PC-9 (cell line): ENCODE measurements at regions not wholly inside any gene's neighbourhood (a gene's known extent, or its start where the extent isn't known, plus 50 kb on each side); places are given as distances from the start of the nearest gene placed in this dataset.

Experiments
- BruUV-seq: library from RNA; stranded (reverse); fragments of 400-500 nt; replicated peaks from 2 replicates; lab custom pipeline; 2021; lab: Mats Ljungman, UMichigan
- CTCF ChIA-PET: fragments of 300-600 bp; sonication (Branson Sonifier 250); formaldehyde crosslinking; loops from one replicate; lab custom pipeline; 2022; ENCODE audit warnings: antibody characterized with exemption; lab: Charles Lee
- POLR2A ChIA-PET: fragments of 300-600 bp; sonication (Branson Sonifier 250); formaldehyde crosslinking; loops from one replicate; lab custom pipeline; 2022; ENCODE audit warnings: antibody characterized with exemption; ENCODE audit not compliant: unreplicated experiment; lab: Charles Lee
- DNase-seq, 2 experiments: peaks; one replicate each; pipeline versions ENCODE4 v3.0.0 to v3.0.0-alpha.2; 2015 to 2022; ENCODE audit warnings: mixed read lengths in 1 of 2
- H2AFZ ChIP-seq: fragments of 200-600 bp; sonication (generic); 2 replicates; pipeline ENCODE4 v1.8.1; 2017; ENCODE audit warnings: antibody characterized with exemption
- H3F3A ChIP-seq: fragments of 200-600 bp; sonication (generic); 2 replicates; pipeline ENCODE4 v1.8.1; 2017; ENCODE audit warnings: antibody characterized with exemption, mild to moderate bottlenecking, low read depth; ENCODE audit not compliant: insufficient read depth
- H3K27ac ChIP-seq: fragments of 200-600 bp; sonication (generic); 2 replicates; pipeline ENCODE4 v1.6.1; 2016; ENCODE audit warnings: mixed run types
- H3K27me3 ChIP-seq: fragments of 200-600 bp; sonication (generic); 2 replicates; pipeline ENCODE4 v1.6.1; 2016; ENCODE audit warnings: low read depth, mixed run types; ENCODE audit not compliant: insufficient read depth
- H3K36me3 ChIP-seq: fragments of 200-600 bp; sonication (generic); 2 replicates; pipeline ENCODE4 v1.6.1; 2016; ENCODE audit warnings: low read depth, mixed run types
- H3K4me1 ChIP-seq: fragments of 200-600 bp; sonication (generic); replicated peaks from 2 replicates; pipeline ENCODE4 v1.6.1; 2016; ENCODE audit warnings: mixed run types; ENCODE audit not compliant: insufficient read depth
- H3K4me2 ChIP-seq: fragments of 200-600 bp; sonication (generic); 2 replicates; pipeline ENCODE4 v1.6.1; 2017; ENCODE audit warnings: mixed run types
- H3K4me3 ChIP-seq: fragments of 200-600 bp; sonication (generic); 2 replicates; pipeline ENCODE4 v1.6.1; 2016; ENCODE audit warnings: mixed run types
- H3K79me2 ChIP-seq: fragments of 200-600 bp; sonication (generic); 2 replicates; pipeline ENCODE4 v1.6.1; 2017; ENCODE audit warnings: low read depth, mixed run types
- H3K9me2 ChIP-seq: fragments of 200-600 bp; sonication (generic); 2 replicates; pipeline ENCODE4 v1.8.1; 2017; ENCODE audit warnings: mild to moderate bottlenecking; ENCODE audit not compliant: insufficient read depth
- H3K9me3 ChIP-seq: fragments of 200-600 bp; sonication (generic); 2 replicates; pipeline ENCODE4 v1.8.1; 2016; ENCODE audit warnings: low read depth; ENCODE audit not compliant: insufficient read depth
- H4K20me1 ChIP-seq: fragments of 200-600 bp; sonication (generic); 2 replicates; pipeline ENCODE4 v1.8.1; 2017; ENCODE audit not compliant: insufficient read depth
- CTCF ChIP-seq: fragments of 200-600 bp; sonication (generic); conservative IDR thresholded peaks from 2 replicates; pipeline ENCODE4 v1.6.1; 2017; ENCODE audit warnings: mixed run types, antibody characterized with exemption, mild to moderate bottlenecking, moderate library complexity
- EZH2 ChIP-seq: fragments of 200-600 bp; sonication (generic); IDR thresholded peaks from 2 replicates; pipeline ENCODE4 v1.8.0; 2017; ENCODE audit warnings: antibody characterized with exemption, low read depth
- intact Hi-C: fragments of 100-400 bp; cut with micrococcal nuclease; formaldehyde crosslinking; loops from one replicate; pipeline ENCODE4 v1.10.0; 2022; ENCODE audit not compliant: unreplicated experiment

DNA sequence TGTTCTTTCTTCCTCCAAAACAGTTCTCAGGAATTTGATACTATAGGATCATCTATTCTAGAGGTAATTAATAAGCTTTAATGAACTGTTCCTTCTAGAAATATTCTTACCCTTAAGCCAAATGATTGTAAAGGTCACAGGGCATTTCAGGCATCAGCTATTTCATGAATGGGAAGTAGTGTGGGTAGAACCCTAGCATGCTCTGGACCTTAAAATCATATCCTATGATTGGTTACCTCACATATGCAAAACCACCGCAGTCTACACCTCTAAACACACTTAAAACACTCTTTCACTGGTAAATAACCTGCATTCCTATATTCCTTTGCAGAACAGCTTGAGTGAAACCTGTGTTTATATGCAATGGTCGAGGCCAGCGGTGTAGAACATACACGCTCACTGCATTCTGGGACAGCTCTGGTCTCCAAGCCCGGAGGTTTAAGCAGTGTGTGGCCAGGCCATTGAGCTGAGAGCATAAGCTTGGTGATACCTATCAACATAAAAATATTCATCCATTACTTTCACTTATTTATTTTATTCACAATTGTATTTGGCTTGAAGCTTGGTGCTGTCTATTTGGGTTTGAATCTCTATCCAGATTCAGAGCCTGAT is 87.7 kb upstream of the RASGRP1 start:
- H3K4me1 ChIP-seq: no peaks in the 10 kb centered on the region
- H3K27me3 ChIP-seq: no peaks in the 10 kb centered on the region
- no peak overlapping the region for H3K27ac ChIP-seq
- no peaks in the 10 kb centered on the region for H3K36me3 ChIP-seq
- CTCF ChIA-PET: no interaction called here
- intact Hi-C loops: no loop called here
- no peaks in the 10 kb centered on the region for H4K20me1 ChIP-seq
- no peaks in the 10 kb centered on the region for H3K79me2 ChIP-seq
- H3K4me3 ChIP-seq: no peak overlapping the region
- BruUV-seq: no TSS peak
- H2AFZ ChIP-seq: no peak overlapping the region
- TF ChIP-seq EZH2: no peak
- TF ChIP-seq CTCF: no peak
- no peaks in the 10 kb centered on the region for H3K9me2 ChIP-seq
- DNase-seq: no peak
- H3F3A ChIP-seq: no peaks in the 10 kb centered on the region
- H3K4me2 ChIP-seq: no peak overlapping the region
- H3K9me3 ChIP-seq: no peaks in the 10 kb centered on the region
- POLR2A ChIA-PET: no interaction called here

- H3K4me3 ChIP-seq: no peak overlapping the region
- no peak overlapping the region for H2AFZ ChIP-seq
- H3K4me2 ChIP-seq: no peak overlapping the region
- H3K36me3 ChIP-seq: no peaks in the 10 kb centered on the region
- intact Hi-C loops: no loop called here
- BruUV-seq: no TSS peak
- no peaks in the 10 kb centered on the region for H4K20me1 ChIP-seq
- no peaks in the 10 kb centered on the region for H3K27me3 ChIP-seq
- no peaks in the 10 kb centered on the region for H3F3A ChIP-seq
- TF ChIP-seq CTCF: no peak
- no peak for TF ChIP-seq EZH2
- ChIA-PET POLR2A (no interaction called here), CTCF (no interaction called here)
- H3K79me2 ChIP-seq: no peaks in the 10 kb centered on the region
- H3K9me2 ChIP-seq: no peaks in the 10 kb centered on the region
- H3K4me1 ChIP-seq: no peaks in the 10 kb centered on the region
- no peak overlapping the region for H3K27ac ChIP-seq
- H3K9me3 ChIP-seq: no peaks in the 10 kb centered on the region
- DNase-seq: no peak
Measured at GRCh38 chr15:38652998-38653397, 88.4 kb upstream of the RASGRP1 start.

DNA sequence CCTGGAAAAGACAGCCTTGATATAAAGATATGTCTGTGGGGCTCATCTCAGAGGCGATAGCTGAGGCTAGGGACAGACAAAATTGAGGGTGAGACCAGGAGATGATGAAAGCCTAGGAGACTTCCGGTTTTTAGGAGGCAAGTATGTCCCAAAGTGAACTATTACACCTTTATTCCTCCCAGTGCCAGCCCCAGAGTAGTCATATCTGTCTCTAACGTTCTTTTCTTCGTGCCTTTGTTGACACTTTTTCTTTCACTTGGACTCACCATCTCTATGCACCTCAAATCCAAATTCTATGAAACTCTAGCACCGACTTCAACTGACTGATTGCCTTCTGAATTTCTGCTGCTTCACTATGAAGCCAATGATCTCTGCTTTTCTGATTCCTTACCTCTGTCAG is 93.8 kb upstream of the RASGRP1 start:
- POLR2A ChIA-PET: no interaction called here

More for the DNA sequence above, 93.8 kb upstream of the RASGRP1 start:
- no peak for DNase-seq
- no peak overlapping the region for H3K4me3 ChIP-seq
- H3F3A ChIP-seq: no peaks in the 10 kb centered on the region
- H3K36me3 ChIP-seq: no peaks in the 10 kb centered on the region
- no peak overlapping the region for H3K27ac ChIP-seq
- no peaks in the 10 kb centered on the region for H3K9me2 ChIP-seq
- no peaks in the 10 kb centered on the region for H3K4me1 ChIP-seq
- CTCF ChIA-PET: no interaction called here
- H3K27me3 ChIP-seq: no peaks in the 10 kb centered on the region
- no peak overlapping the region for H2AFZ ChIP-seq
- H4K20me1 ChIP-seq: no peaks in the 10 kb centered on the region
- no peak overlapping the region for H3K4me2 ChIP-seq
- intact Hi-C loops: no loop called here
- H3K79me2 ChIP-seq: no peaks in the 10 kb centered on the region
- BruUV-seq: no TSS peak
- TF ChIP-seq EZH2 (no peak), CTCF (no peak)
- H3K9me3 ChIP-seq: no peaks in the 10 kb centered on the region
